ENCODE measurements at regions not wholly inside any gene's neighbourhood (a gene's known extent, or its start where the extent isn't known, plus 50 kb on each side); places are given as distances from the start of the nearest gene placed in this dataset.

DNA sequence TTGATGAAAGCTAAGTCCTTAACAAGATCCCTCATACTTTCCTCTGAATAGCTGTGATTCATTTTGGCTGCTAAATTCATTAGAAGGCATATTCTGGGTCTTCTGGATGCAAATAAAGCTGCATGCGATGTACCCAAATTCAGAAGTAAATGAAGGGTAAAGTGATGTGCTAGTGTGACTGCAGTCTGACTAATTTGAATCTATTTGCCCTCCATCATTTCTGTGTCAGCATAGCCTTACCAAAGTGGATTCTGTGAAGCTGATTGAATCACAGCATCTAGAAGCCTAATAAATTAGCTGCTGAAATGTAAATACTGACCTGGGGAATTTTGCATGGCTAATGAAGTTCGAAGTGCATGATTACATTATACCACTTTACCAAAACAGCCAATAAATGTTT, 162.2 kb downstream of the TPH2 start:
- intact Hi-C loops (cut with micrococcal nuclease; ENCODE audit: unreplicated experiment) = no loop called here
- no TSS peak for BruUV-seq (replicated peaks)
- no peak for DNase-seq (ENCODE audit: low spot score)
- CTCF ChIA-PET (ENCODE audit: unreplicated experiment) = no interaction called here
- TF ChIP-seq, protein P1, sequence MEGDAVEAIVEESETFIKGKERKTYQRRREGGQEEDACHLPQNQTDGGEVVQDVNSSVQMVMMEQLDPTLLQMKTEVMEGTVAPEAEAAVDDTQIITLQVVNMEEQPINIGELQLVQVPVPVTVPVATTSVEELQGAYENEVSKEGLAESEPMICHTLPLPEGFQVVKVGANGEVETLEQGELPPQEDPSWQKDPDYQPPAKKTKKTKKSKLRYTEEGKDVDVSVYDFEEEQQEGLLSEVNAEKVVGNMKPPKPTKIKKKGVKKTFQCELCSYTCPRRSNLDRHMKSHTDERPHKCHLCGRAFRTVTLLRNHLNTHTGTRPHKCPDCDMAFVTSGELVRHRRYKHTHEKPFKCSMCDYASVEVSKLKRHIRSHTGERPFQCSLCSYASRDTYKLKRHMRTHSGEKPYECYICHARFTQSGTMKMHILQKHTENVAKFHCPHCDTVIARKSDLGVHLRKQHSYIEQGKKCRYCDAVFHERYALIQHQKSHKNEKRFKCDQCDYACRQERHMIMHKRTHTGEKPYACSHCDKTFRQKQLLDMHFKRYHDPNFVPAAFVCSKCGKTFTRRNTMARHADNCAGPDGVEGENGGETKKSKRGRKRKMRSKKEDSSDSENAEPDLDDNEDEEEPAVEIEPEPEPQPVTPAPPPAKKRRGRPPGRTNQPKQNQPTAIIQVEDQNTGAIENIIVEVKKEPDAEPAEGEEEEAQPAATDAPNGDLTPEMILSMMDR (conservative IDR thresholded peaks at IDR 0.05; ENCODE audit: low read length) = no peak
- no peak for TF ChIP-seq EZH2phosphoT487 (IDR thresholded peaks at IDR 0.05; ENCODE audit: borderline replicate concordance, low read depth, low read length)
- H3K4me3 ChIP-seq (ENCODE audit: low read depth, low read length, poor library complexity, severe bottlenecking) = no peak overlapping the region
- no peaks in the 10 kb centered on the region for H4K20me1 ChIP-seq (ENCODE audit: insufficient read depth, low read length)
- H3K79me2 ChIP-seq (ENCODE audit: insufficient read depth, low read depth, low read length) = no peaks in the 10 kb centered on the region
- H3K36me3 ChIP-seq (ENCODE audit: insufficient read depth, low read length) = no peaks in the 10 kb centered on the region
- H3K4me1 ChIP-seq (ENCODE audit: insufficient read depth, low read length, poor library complexity, severe bottlenecking) = no peaks in the 10 kb centered on the region
- POLR2A ChIA-PET = interaction anchor here (0.7 kb wide), 1 partner anchor 109 kb away, joined by 3 read pairs; no protein-coding TSS in a partner anchor
- no peaks in the 10 kb centered on the region for H3K9me3 ChIP-seq (ENCODE audit: low read length)
- H2AFZ ChIP-seq (ENCODE audit: low read length) = no peak overlapping the region
- H3K27ac ChIP-seq (ENCODE audit: low read depth, low read length, poor library complexity, severe bottlenecking) = no peak overlapping the region
- H3K9me2 ChIP-seq (ENCODE audit: insufficient read depth, low read length) = no peaks in the 10 kb centered on the region
- no peak overlapping the region for H3K4me2 ChIP-seq (ENCODE audit: low read length)

DNA sequence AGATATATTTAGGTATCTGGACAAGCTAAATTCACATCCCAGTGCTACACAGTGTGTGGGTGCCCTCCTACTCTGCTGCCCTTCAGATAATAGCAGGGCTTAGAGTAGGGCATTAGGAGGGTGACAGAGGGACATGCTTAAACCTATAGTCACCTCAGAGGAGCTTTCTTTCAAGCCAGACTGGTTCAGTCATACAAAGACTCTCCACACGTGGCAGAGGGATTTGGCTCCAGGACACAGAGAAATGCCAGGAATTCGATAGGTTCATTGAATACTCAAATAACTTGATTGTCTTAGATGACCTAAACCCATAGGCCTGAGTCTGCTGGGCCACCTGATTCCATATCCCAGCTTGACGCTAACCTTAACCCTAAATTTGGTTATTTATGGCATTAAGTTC, 163.5 kb downstream of the TPH2 start:
- Histone ChIP-seq H3K79me2 (ENCODE audit: insufficient read depth, low read depth, low read length) (no peaks in the 10 kb centered on the region), H3K4me3 (ENCODE audit: low read depth, low read length, poor library complexity, severe bottlenecking) (no peak overlapping the region), H3K9me3 (ENCODE audit: low read length) (no peaks in the 10 kb centered on the region), H3K36me3 (ENCODE audit: insufficient read depth, low read length) (no peaks in the 10 kb centered on the region), H3K27ac (ENCODE audit: low read depth, low read length, poor library complexity, severe bottlenecking) (no peak overlapping the region), H3K4me2 (ENCODE audit: low read length) (no peak overlapping the region), H2AFZ (ENCODE audit: low read length) (no peak overlapping the region), H3K9me2 (ENCODE audit: insufficient read depth, low read length) (no peaks in the 10 kb centered on the region), H4K20me1 (ENCODE audit: insufficient read depth, low read length) (no peaks in the 10 kb centered on the region), H3K4me1 (ENCODE audit: insufficient read depth, low read length, poor library complexity, severe bottlenecking) (no peaks in the 10 kb centered on the region)
- DNase-seq (ENCODE audit: low spot score) = no peak
- ChIA-PET CTCF (ENCODE audit: unreplicated experiment) (no interaction called here), POLR2A (interaction anchor here (0.6 kb wide), 1 partner anchor 316 kb away, joined by 3 read pairs; no protein-coding TSS in a partner anchor)
- intact Hi-C loops (cut with micrococcal nuclease; ENCODE audit: unreplicated experiment) = no loop called here
- TF ChIP-seq, protein P1 (conservative IDR thresholded peaks at IDR 0.05; ENCODE audit: low read length) = no peak
- TF ChIP-seq EZH2phosphoT487 (IDR thresholded peaks at IDR 0.05; ENCODE audit: borderline replicate concordance, low read depth, low read length) = no peak
- BruUV-seq (replicated peaks) = no TSS peak

DNA sequence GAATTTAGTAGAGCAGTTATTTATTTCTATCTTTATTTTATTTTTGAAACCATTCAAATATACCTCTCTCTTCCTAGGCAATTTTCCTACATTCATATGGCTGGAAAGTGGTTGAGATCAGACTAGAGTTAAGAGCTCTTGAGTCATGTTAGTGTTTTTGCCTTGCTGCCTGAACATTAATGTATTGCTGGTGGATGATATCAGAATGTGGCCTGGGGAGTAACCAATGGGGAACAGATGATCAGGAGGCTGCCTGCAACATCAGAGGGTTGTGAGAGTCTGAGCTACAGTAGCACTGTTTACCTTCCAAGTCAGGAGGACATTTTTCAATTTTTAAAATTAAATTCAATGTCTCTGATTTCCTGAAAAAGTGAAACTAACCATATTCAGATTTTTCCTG, 166.3 kb upstream of the TRHDE start:
- ChIA-PET CTCF (ENCODE audit: unreplicated experiment) (no interaction called here), POLR2A (no interaction called here)
- no peaks in the 10 kb centered on the region for H3K4me1 ChIP-seq (ENCODE audit: insufficient read depth, low read length, poor library complexity, severe bottlenecking)
- no peak overlapping the region for H3K4me3 ChIP-seq (ENCODE audit: low read depth, low read length, poor library complexity, severe bottlenecking)
- no peaks in the 10 kb centered on the region for H3K79me2 ChIP-seq (ENCODE audit: insufficient read depth, low read depth, low read length)
- no peaks in the 10 kb centered on the region for H3K9me3 ChIP-seq (ENCODE audit: low read length)
- BruUV-seq (replicated peaks) = no TSS peak
- H3K36me3 ChIP-seq (ENCODE audit: insufficient read depth, low read length) = no peaks in the 10 kb centered on the region
- no peaks in the 10 kb centered on the region for H4K20me1 ChIP-seq (ENCODE audit: insufficient read depth, low read length)
- H2AFZ ChIP-seq (ENCODE audit: low read length) = no peak overlapping the region
- H3K4me2 ChIP-seq (ENCODE audit: low read length) = no peak overlapping the region
- DNase-seq (ENCODE audit: low spot score) = no peak
- intact Hi-C loops (cut with micrococcal nuclease; ENCODE audit: unreplicated experiment) = no loop called here
- H3K9me2 ChIP-seq (ENCODE audit: insufficient read depth, low read length) = no peaks in the 10 kb centered on the region
- H3K27ac ChIP-seq (ENCODE audit: low read depth, low read length, poor library complexity, severe bottlenecking) = no peak overlapping the region
- TF ChIP-seq, protein P1 (conservative IDR thresholded peaks at IDR 0.05; ENCODE audit: low read length) = no peak
- TF ChIP-seq EZH2phosphoT487 (IDR thresholded peaks at IDR 0.05; ENCODE audit: borderline replicate concordance, low read depth, low read length) = no peak

Data from OCI-LY7 (cell line).